ENCODE measurements at regions not wholly inside any gene's neighbourhood (a gene's known extent, or its start where the extent isn't known, plus 50 kb on each side); places are given as distances from the start of the nearest gene placed in this dataset.

GRCh38 chr12:91395628-91396135, 213.1 kb upstream of the DCN start:
- TF ChIP-seq, protein P1, sequence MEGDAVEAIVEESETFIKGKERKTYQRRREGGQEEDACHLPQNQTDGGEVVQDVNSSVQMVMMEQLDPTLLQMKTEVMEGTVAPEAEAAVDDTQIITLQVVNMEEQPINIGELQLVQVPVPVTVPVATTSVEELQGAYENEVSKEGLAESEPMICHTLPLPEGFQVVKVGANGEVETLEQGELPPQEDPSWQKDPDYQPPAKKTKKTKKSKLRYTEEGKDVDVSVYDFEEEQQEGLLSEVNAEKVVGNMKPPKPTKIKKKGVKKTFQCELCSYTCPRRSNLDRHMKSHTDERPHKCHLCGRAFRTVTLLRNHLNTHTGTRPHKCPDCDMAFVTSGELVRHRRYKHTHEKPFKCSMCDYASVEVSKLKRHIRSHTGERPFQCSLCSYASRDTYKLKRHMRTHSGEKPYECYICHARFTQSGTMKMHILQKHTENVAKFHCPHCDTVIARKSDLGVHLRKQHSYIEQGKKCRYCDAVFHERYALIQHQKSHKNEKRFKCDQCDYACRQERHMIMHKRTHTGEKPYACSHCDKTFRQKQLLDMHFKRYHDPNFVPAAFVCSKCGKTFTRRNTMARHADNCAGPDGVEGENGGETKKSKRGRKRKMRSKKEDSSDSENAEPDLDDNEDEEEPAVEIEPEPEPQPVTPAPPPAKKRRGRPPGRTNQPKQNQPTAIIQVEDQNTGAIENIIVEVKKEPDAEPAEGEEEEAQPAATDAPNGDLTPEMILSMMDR (IDR thresholded peaks at IDR 0.05): no peak
- TF ChIP-seq EZH2 (IDR thresholded peaks at IDR 0.05; ENCODE audit: borderline replicate concordance, insufficient read depth, low read depth, low read length, poor library complexity, severe bottlenecking): no peak
